ENCODE measurements at regions not wholly inside any gene's neighbourhood (a gene's known extent, or its start where the extent isn't known, plus 50 kb on each side); places are given as distances from the start of the nearest gene placed in this dataset.

DNA sequence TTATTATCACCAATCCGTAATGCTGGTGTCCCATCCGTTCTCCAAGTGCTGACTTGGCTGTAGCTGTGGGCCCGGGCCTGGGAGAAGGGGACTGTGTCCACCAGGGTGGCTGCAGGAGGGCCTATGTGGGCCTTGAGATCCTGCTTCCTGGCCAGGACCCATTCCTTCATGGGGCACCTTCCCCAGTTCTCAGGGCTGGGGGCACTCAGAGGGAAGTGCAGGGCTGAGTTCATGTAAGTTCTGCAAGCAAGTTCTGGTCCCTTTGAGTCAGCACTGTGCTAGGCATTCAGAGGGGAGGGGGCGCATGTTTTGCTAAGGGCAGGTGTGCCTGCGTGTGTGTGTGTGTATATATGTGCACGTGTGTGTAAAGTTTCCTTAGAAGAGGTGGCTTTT is 94.0 kb downstream of the GLI2 start:
- DNase-seq, result no peak

DNA sequence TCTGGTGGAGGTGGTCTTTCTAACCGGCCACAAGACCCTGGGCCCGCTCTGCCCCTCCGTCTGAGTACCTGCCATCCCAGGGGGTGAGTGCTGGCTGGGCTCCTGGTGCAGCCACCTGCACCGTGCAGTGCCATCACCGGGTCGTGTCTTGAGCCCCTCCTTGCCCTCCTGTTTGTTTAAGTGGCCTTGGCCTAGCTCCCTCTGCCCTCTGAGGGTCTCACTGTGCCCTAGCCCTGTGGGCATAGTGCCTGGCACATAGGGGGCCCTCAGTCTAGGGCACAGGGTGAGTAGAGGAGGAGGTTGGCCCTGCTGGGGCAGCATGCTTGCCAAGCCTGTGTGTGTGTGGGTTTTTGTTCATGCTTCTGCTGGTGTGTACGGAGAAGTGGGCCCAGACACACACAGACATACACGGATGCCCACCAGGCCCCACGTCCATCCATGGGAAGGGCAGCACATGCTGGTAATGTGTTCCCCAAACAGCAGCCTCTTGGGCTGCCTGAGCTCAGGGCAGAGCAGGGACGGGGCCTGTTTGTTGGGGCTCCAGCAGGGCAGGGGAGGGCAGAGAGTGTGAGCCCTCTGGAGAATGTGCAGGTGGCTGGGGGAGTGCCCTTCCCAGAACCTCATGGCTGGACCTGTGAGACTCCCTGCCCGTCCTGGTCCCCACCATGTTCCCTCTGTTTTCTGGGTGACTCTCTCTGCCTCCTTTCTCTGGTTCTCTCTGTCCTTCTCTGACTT is 94.6 kb downstream of the GLI2 start:
- DNase-seq, result no peak

DNA sequence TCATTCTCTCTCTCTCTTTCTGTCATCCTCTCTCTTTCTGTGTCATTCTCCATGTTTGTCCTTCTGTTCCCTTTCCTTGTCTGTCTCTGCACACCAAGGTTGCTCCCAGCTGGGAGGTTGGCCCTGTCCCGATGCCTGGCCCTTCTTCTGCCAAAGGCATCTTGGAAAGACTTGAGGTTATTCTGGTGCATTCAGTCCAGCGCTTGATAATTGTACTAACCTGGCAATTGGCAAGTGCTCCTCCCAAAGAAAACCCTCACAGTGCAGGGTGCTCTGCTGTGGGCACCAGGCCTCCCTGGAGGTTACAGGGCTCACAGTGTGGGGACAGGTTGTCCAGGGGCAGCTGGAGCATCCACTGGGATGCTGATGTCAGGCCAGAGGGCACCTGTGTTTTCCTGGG is 95.4 kb downstream of the GLI2 start:
- no peak for DNase-seq

DNA sequence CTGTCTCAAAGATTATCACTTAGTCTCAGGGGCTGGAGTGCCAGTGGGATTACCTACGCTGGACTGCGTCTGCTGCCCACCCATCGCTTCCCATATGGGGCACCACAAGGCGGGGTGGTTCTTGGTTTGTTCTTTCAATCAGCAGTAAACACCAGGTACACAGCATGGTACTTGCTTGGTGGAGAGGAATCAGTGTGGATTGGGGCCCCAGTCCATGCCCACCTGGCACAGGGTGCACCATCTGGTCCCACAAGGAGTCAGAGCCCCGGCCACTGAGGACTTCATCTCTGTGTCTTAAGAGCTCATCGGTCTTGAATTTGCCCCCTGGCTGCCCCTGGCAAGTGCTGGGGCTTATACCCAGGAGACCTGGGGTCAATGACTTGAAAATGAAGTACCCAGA is 96.2 kb downstream of the GLI2 start:
- no peak for DNase-seq

DNA sequence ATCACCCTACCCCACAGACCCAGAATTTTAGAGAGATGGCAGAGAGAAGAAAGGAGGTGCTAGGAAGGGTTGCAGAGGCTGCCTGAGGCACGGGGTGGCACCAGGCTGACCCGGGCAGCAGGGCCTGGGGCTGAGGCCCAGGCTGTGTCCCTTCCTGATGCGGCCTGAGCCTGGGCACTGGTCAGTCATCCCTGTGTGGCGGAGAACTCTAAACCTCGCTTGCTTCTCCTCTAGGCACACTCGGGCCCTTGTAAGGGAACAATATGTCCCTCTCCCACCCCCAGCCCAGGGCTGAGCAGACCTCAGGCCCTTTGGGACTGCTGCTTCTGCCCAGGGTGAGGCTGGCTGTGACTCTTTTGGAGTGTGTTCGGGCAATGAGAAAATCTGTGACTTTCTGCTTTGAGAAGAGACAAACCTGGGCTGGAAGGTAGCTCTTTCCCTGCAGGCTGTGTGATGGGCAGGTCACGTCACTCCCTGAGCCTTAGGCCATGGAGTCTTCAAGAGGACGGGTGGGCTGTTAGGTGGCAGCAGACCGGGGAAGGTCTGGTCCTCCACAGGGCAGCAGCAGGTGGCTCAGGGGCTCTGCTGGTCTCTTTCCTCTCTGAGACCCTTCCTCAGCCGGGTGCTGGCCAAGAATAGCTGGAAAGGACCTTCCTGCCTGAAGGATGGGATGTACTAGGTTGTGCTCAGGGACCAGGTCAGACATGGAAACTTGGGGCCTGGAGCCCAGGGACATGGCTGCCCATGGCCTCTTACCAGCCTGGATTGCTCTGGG is 96.8 kb downstream of the GLI2 start:
- DNase-seq, result no peak

DNA sequence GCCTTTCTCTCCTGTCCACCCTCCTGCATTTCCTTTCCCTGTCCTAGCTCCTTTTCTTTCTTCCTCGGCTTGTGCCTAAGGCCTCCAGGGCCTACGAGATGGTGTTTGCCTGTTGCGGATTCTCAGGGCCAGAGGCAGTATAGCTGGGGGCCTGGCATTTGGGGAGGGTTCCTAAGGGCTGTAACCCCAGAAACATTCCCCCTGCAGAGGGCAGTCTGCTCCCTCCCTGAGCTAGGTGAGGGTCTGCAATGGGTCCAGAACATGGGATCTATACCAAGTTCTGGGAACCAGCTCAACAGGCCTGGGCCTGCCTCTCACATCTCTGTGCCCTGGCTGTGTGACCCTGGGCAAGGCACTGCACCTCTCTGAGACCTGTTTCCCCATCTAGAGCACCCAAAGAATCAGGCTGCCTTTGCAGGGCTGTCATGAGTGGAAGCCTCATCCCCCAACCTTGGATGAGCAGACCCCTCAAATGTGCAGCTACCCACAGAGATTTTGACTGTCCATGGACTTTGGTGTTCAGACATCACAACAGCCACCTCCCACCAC is 97.5 kb downstream of the GLI2 start:
- no peak for DNase-seq

DNA sequence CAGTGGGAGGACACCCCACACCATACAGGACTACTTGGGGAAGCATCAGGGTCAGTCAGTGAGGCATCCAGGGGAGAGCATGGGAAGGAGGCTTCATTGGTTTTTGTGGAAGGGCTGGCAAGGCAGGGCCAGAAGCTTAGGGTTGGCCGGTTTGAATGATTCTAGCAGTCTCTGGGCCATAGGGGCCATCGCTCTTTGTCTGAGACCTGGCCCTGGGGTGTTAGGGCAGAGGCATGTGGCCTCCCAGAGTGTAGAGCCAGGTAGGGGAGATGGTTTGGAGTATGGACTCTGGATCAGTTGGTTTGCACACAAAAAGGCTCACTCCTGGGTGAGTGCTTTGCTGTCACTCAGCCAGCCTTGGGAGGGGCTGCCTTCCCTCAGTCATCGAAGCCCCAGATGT is 98.5 kb downstream of the GLI2 start:
- no peak for DNase-seq

DNA sequence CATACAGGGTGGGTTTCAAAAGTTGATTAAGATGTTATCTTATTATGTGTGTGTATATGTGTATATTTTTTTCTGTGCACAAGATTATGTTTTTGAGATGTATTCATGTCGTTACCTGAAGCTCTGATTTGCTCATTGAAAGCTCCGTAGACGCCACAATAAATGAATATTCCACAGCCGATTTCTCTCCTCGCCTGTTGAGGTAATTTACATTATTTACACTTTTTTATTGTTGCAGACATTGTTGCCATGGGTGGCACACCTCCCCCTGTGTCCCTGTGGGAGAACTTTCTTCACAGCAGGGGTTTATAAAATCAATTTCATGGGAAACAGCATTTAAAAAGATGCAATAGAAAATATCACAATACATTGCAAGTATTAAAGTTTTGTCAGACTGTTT is 100.6 kb downstream of the GLI2 start:
- no peak for DNase-seq

DNA sequence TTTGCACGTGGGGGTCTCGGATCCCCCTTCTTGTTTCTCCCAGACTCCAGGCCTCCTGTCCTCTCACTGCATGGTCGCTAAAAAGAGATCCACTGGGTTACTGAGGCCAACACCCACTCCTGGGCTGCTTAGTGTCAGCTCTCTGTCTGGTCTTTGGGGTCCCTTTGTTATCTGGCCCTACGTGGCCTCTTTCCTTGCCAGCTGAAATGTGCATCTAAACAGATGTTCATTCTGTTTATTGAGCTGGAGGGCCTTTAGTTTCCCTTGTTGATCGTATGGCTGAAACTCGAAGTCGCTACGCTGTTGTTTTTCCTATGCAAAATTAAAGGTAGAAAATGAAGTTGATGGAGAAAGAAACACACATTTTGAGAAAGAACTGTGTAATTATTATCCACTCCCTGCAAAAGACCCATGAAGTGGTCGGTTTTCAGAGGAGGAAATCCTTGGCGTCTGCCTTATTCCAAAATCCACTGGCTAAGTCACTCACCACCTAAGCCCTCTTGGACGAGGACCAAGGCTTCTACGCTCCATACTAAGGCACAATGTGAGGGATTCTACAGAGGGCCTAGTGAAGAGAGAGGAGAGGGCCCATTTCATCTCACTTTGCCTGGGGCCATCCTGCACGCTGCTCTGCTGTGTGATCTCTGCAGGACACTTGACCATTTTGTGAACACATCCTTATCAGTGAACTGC is 105.3 kb downstream of the GLI2 start:
- DNase-seq, result no peak

DNA sequence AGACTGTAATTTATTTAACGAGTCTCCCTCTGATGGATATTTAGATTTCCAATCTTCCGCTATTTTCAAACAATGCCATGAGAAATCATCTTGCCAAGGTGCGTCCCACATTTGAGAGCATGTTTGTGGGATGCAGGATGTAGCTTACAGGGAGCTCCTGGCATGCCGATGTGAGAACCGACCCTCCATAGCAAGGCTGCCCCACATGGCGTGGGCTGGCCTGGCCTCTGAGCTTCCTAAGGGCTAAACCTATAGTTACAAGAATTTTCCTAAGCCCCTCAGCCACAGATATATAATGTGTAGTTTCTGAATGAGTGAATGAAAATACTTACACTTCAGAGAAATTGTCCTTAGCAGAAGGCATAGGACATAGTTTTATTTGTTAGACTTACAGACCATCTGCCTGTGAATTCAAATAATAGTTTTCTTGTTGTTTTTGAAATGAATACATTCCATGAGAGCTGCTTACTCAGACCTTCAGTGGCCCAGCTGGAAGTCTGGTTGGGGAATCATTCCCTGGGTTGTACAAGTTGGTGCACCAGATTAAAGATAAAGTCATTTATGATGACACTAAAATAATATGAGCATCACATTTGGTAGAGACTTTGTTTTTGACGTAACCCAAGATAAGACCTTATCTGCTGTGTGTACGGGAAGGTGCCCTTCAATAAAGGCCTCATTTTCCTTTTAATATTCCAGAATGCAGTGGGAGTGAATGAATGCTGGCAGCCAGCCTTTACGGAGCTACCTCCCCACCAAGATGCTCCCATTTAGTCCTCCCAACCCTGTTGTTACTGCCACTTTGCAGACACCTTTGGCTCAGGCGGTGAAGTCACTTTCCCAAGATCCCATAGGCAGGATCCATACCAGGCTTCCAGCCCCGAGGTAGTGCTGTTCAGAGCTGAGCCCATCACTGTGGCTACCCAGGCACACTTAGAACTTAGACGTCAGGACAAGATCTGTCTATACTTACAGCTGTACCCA is 107.1 kb downstream of the GLI2 start:
- DNase-seq, result no peak

DNA sequence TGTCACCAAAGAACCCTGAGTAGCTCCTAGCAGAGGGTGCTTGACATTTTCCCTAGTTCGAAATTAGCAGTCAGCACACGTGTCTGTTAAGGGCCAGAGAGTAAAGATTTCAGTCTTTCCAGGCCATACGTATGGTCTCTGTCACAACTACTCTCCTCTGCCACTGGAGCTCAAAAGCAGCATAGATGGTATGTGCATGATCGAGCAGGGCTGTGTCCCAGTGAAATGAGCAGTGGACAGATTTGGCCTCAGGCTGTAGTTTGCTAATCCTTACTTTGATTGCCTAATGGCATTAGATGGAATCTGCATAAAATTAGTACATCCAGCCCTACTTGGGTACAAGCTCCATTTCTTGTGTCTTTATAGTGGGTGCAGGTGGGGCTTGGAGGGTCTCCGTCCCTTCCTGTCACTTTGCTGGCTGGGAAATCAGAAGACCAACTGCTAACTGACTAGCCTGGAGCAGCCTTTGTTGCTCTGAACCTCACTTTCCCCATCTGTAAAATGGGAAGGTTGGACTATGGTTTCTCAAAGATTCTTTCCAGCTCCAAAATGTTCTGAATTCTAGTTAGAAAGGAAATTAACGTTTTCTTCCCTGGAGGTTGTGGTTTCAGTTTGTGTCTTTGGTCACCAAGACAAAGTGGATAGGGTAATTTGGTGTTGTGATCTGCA is 108.5 kb downstream of the GLI2 start:
- DNase-seq, result no peak

DNA sequence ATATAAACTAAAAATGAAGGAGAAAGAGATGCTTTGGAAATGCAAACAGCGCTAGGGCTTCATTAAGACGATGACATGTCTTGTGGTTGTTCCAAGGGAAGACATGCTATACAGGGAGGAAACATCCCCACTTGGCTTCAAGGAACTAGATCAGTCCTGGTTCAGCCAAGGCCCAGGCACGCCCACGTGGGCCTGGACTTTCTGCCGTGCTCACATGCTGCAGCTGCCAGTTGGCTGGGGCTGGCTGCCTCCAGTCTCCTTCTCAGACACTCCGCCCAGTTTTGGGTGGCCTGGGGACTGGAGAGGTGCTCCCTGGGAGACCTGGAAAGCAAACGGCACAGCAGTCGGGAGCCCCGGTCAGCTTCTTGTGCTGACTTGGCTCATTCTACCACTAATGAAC is 109.6 kb downstream of the GLI2 start:
- no peak for DNase-seq

DNA sequence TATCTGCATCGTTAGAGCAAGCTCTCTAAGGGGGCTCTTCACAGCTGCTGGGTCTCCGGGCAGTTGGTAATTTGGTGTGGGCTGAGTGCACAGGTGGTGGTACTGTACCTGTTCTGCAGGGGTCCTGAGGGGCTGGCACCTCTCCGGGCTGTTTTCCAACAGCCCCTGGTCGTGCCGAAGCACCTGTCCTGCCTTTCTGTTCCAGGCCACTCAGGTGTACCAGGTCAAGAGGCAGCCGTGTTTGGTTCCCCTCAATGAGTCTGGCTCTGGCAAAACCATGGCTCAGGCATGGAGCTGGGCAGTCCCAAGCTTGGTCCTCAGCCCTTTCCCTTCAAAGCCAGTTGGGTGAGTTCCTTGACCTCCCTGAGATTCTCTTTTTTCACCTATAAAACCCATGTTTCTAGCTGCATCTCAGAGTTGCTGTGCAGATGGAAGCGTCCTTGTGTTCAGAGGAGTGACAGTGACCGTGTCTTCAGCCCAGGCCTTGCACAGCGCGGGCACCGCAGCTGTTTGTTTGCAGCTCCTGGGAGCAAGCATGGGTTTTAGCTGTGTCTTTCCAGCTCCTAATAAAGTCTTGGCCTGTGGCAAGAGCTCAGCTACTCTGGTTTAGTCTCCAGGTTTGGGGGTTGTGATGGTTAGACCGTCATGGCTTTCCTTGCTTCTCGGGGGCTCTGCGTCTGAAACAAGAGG is 110.9 kb downstream of the GLI2 start:
- DNase-seq, result no peak

DNA sequence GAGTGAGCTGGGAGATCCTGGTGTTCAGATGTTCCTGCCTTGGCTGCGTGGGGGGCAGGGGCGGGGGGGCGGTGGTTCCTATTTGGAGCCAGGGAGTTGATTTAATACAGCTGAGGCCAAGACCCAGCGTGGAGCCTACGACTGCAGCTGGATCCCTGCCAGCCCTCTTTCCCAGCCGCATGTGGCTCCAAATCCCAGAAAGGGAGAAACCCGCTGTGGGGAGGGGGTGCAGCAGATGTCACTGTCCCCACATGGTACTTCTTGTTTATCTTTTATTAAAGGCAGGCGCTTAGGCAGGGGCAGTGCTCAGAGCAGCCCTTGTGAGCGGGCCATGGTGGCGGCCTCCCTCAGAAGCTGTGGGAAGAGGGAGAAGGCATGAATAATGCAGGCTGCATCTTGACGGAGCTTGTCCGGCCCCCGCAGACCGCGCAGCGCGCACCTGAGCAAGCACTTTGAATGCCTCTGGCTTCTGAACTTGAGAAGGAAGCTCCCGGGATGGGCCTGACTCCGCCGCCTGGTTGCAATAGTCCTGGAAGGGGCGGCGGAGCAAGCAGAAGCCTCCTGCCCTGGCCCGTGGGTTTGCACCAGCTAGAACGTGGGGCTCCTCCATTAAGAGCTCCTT is 112.1 kb downstream of the GLI2 start:
- no peak for DNase-seq

DNA sequence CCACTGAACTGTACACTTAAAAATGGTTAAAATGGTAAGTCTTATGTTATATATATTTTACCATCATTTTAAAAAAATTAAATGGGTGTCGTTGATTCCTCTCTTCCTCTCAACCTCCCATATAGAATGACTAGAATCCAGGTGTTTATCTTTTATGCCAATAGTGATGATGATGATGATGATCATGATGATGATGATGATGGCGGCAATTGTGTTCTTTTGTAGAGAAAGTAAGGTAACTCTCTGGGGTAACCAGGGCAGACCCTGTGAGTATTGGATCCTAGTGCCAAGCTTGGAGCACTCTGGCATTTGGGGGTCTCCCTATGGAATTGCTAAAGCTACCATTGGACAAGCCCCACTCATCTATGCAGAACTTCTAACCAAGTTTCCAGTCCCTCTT is 113.6 kb downstream of the GLI2 start:
- no peak for DNase-seq

DNA sequence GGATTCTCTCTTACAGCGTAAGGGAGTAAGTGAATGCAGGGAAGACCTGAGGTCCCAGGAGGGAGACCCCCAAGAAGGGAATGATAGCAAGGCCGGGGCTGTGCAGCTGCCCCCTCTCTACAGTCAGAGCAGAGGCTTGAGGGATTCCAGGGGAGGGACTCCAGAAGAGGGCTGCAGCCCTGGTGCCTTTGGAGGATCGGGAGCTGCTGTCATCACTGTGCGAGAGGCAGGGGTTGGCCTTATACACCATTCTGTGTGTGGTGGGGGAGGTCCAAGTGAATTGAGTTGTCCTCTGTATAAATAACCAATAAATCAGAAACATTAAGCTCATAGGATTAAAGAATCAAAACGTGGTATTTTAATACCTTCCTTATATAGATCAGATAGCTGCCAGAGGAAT is 114.9 kb downstream of the GLI2 start:
- no peak for DNase-seq

DNA sequence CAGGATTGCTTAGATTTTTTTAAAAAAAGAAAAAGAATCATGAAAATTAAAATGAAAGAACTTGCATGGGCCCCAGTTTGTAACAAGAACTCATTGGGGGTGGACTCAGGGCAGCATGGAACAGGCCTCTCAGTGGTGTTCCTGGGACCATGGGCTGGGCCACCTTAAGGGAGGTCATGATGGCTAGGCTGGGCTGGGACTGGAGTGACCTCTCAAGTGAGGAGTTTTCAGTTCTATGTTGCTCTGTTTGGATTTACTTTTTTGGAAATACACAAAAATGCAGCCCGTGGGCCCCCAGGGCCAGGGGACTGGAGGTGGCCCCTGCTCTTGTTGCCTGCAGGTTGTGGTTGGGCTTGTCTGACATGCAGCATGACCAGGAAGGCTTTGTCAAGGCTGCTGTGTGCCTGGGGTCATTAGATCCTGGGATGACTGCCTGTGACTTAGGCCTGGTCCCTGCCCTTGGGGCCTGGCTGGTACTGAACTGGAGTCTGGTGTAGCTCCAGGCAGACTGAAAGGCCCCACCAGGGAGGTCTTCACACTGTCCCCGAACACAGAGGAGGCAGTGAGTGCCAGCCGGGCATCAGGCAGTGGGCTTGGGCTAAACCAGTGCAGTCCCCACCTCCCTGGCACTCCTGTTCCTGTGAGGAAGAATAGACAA is 115.6 kb downstream of the GLI2 start:
- DNase-seq, result no peak

DNA sequence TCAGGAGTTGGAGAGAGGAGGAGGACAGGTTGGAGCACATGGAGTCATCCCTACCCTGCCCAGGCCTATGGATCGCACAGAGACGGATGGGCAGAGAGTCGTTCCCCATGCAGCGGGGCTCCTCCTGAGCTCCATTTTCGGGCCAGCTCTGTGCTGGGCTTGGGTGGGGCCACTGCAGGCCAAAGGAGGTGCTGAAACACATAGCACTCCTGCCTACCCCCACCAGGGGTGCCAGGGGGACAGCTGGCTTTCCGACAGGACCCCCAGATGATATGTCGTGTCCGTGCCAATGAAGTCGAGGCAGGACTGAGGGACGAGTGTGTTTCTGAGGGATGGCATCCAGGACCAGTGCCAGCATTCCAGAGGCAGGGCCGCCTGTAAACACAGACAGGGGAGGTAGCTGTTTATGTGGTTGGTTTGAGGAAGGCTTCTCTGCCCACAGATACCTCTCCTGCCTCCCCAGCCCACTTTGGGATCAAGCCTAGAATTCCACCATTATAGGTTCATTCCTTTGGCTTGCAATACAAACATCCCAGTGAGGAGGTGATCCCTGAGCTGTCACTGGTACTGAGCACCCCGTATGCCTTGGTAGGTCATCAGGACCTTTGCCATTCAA is 116.6 kb downstream of the GLI2 start:
- DNase-seq, result no peak

DNA sequence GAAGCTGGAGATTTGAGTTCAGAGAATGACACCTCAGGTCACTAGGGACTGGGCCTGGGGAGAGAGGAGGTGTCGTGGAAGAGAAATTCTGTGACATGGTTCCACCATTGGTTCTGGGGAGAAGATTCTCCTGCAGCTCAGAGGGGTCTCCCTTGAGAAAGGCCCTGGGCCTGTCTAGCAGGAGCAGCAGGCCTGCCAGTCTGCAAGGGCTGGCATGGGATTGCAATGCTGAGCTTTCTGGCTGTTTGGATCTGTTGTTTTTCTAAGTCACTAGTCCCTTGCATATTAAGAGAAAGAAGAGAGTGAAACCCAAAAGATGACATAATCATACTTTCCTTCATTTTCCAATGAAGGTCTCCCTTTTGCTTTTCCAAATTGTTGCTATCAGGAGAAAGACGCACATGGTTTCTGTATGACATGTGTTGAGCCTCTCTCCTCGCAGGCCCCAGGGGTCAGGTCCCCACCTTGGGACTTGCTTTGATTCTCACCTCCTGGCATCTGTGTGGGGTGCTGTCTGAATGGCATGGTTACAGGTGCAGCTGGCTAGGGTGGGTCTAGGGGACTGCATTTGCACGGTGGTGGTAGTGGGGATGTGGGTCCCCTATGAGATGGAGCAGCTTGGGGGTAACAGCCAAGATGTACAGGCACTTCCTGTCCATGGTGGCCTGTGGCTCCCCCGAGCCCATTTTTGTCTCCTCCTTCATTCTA is 117.8 kb downstream of the GLI2 start:
- no peak for DNase-seq

Data from activated CD4-positive, alpha-beta T cell treated with anti-CD3 and anti-CD28 coated beads, Interleukin-2, amount 50 U/mL, for 1 hour (primary cell).